ENCODE measurements at regions not wholly inside any gene's neighbourhood (a gene's known extent, or its start where the extent isn't known, plus 50 kb on each side); places are given as distances from the start of the nearest gene placed in this dataset.

DNA sequence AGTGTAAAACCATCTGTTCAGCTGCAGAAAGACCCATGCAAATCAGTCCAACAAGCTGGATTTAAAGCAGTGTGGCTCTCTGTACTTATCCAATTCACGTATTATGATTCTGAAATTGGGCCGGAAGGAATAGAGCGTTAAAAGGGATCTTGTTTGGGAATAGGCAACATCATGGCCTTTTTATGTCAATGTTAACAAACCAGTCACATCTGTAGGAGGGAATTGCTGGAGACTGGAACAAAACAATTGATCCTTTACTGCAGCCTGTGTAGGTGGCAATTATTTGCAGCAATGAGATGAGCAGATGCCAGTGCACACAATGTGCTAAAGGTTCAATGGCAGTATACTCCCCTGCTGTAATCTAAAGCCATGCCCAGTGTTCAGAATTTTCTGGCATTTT lies 887.4 kb upstream of the ROBO1 start:
- TF ChIP-seq, protein P1, sequence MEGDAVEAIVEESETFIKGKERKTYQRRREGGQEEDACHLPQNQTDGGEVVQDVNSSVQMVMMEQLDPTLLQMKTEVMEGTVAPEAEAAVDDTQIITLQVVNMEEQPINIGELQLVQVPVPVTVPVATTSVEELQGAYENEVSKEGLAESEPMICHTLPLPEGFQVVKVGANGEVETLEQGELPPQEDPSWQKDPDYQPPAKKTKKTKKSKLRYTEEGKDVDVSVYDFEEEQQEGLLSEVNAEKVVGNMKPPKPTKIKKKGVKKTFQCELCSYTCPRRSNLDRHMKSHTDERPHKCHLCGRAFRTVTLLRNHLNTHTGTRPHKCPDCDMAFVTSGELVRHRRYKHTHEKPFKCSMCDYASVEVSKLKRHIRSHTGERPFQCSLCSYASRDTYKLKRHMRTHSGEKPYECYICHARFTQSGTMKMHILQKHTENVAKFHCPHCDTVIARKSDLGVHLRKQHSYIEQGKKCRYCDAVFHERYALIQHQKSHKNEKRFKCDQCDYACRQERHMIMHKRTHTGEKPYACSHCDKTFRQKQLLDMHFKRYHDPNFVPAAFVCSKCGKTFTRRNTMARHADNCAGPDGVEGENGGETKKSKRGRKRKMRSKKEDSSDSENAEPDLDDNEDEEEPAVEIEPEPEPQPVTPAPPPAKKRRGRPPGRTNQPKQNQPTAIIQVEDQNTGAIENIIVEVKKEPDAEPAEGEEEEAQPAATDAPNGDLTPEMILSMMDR (IDR thresholded peaks at IDR 0.05): no peak
- TF ChIP-seq, protein P2, sequence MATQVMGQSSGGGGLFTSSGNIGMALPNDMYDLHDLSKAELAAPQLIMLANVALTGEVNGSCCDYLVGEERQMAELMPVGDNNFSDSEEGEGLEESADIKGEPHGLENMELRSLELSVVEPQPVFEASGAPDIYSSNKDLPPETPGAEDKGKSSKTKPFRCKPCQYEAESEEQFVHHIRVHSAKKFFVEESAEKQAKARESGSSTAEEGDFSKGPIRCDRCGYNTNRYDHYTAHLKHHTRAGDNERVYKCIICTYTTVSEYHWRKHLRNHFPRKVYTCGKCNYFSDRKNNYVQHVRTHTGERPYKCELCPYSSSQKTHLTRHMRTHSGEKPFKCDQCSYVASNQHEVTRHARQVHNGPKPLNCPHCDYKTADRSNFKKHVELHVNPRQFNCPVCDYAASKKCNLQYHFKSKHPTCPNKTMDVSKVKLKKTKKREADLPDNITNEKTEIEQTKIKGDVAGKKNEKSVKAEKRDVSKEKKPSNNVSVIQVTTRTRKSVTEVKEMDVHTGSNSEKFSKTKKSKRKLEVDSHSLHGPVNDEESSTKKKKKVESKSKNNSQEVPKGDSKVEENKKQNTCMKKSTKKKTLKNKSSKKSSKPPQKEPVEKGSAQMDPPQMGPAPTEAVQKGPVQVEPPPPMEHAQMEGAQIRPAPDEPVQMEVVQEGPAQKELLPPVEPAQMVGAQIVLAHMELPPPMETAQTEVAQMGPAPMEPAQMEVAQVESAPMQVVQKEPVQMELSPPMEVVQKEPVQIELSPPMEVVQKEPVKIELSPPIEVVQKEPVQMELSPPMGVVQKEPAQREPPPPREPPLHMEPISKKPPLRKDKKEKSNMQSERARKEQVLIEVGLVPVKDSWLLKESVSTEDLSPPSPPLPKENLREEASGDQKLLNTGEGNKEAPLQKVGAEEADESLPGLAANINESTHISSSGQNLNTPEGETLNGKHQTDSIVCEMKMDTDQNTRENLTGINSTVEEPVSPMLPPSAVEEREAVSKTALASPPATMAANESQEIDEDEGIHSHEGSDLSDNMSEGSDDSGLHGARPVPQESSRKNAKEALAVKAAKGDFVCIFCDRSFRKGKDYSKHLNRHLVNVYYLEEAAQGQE (IDR thresholded peaks at IDR 0.05; ENCODE audit: insufficient read depth in 1 of 2, low read depth in 2 of 2, low read length in 1 of 2): no peak

Data from Panc1 (cell line).